B cell (primary cell): ENCODE measurements at regions not wholly inside any gene's neighbourhood (a gene's known extent, or its start where the extent isn't known, plus 50 kb on each side); places are given as distances from the start of the nearest gene placed in this dataset.

Source experiments
- CTCF ChIP-seq: fragments of 200-600 bp; IDR thresholded peaks from one replicate; pipeline ENCODE4 v1.8.0; 2022; ENCODE audit warnings: antibody characterized with exemption, mild to moderate bottlenecking
- EZH2 ChIP-seq: IDR thresholded peaks from 2 replicates; pipeline ENCODE4 v1.6.1; 2012; ENCODE audit warnings: borderline replicate concordance, low read depth, mild to moderate bottlenecking, moderate library complexity, low read length; ENCODE audit not compliant: insufficient read depth, poor library complexity, severe bottlenecking

- TF ChIP-seq CTCF (no peak), EZH2 (no peak)
Observed at GRCh38 chr2:449246-450067, 161.6 kb upstream of the ALKAL2 start.
